Right atrium auricular region (tissue), 2 donors: ENCODE measurements at regions not wholly inside any gene's neighbourhood (a gene's known extent, or its start where the extent isn't known, plus 50 kb on each side); places are given as distances from the start of the nearest gene placed in this dataset.

Experiments used
- DNase-seq: peaks from one replicate; pipeline ENCODE4 v3.0.0-alpha.2; 2019; ENCODE audit warnings: low spot score
- H3K27ac ChIP-seq, 2 donors: fragments of 200-600 bp; sonication (generic); 1 replicate in 1 of 2; 2 replicates in 1 of 2; pipeline ENCODE4 v1.5.1; 2016 to 2019
- H3K27me3 ChIP-seq, 2 donors: fragments of 200-600 bp; sonication (generic); one replicate each; pipeline versions ENCODE4 v1.5.1 to v1.6.0; 2017 to 2019
- H3K36me3 ChIP-seq: fragments of 200-600 bp; sonication (generic); one replicate; pipeline ENCODE4 v1.5.1; 2016
- H3K4me1 ChIP-seq, 2 donors: fragments of 200-600 bp; sonication (generic); one replicate each; pipeline versions ENCODE4 v1.5.1 to v1.6.0; 2017 to 2019
- H3K4me3 ChIP-seq, 2 donors: fragments of 200-600 bp; sonication (generic); 1 replicate in 1 of 2; 2 replicates in 1 of 2; pipeline ENCODE4 v1.5.1; 2017 to 2019; ENCODE audit warnings: mild to moderate bottlenecking in 1 of 2, moderate library complexity in 1 of 2
- H3K9me3 ChIP-seq, 2 donors: fragments of 200-600 bp; sonication (generic); one replicate each; pipeline ENCODE4 v1.5.1; 2019
- CTCF ChIP-seq, 2 donors: fragments of 200-600 bp; sonication (generic); IDR thresholded peaks; one replicate each; pipeline ENCODE4 v1.5.1; 2019; ENCODE audit warnings: antibody characterized with exemption in 2 of 2

- H3K9me3 ChIP-seq = no peaks in the 10 kb centered on the region
- H3K36me3 ChIP-seq = no peaks in the 10 kb centered on the region
- no peaks in the 10 kb centered on the region for H3K27me3 ChIP-seq
- TF ChIP-seq CTCF (IDR thresholded peaks at IDR 0.05) = no peak
- H3K27ac ChIP-seq = no peak overlapping the region
- DNase-seq = no peak
- no peaks in the 10 kb centered on the region for H3K4me1 ChIP-seq
- H3K4me3 ChIP-seq = no peak overlapping the region
Observed at GRCh38 chr3:70568626-70569025, 256.2 kb upstream of the MDFIC2 start.

- no peak for DNase-seq
- H3K27me3 ChIP-seq = no peaks in the 10 kb centered on the region
- no peaks in the 10 kb centered on the region for H3K4me1 ChIP-seq
- no peak overlapping the region for H3K4me3 ChIP-seq
- no peak overlapping the region for H3K27ac ChIP-seq
- no peak for TF ChIP-seq CTCF (IDR thresholded peaks at IDR 0.05)
- no peaks in the 10 kb centered on the region for H3K9me3 ChIP-seq
- H3K36me3 ChIP-seq = no peaks in the 10 kb centered on the region
Observed at GRCh38 chr3:70565861-70566260, 253.4 kb upstream of the MDFIC2 start.

- Histone ChIP-seq H3K27ac (no peak overlapping the region), H3K4me1 (no peaks in the 10 kb centered on the region), H3K4me3 (no peak overlapping the region), H3K9me3 (no peaks in the 10 kb centered on the region), H3K36me3 (no peaks in the 10 kb centered on the region), H3K27me3 (no peaks in the 10 kb centered on the region)
- DNase-seq = no peak
- TF ChIP-seq CTCF (IDR thresholded peaks at IDR 0.05) = no peak
Observed at GRCh38 chr3:70564552-70564951, 252.1 kb upstream of the MDFIC2 start.

- Histone ChIP-seq H3K27me3 (no peaks in the 10 kb centered on the region), H3K27ac (no peak overlapping the region), H3K9me3 (no peaks in the 10 kb centered on the region), H3K4me1 (no peaks in the 10 kb centered on the region), H3K4me3 (no peak overlapping the region), H3K36me3 (no peaks in the 10 kb centered on the region)
- no peak for DNase-seq
- TF ChIP-seq CTCF (IDR thresholded peaks at IDR 0.05) = no peak
Observed at GRCh38 chr3:70561796-70562195, 249.4 kb upstream of the MDFIC2 start.

- DNase-seq = no peak
- Histone ChIP-seq H3K27ac (no peak overlapping the region), H3K9me3 (no peaks in the 10 kb centered on the region), H3K4me3 (no peak overlapping the region), H3K36me3 (no peaks in the 10 kb centered on the region), H3K4me1 (no peaks in the 10 kb centered on the region), H3K27me3 (no peaks in the 10 kb centered on the region)
- no peak for TF ChIP-seq CTCF (IDR thresholded peaks at IDR 0.05)
Observed at GRCh38 chr3:70558956-70559355, 246.5 kb upstream of the MDFIC2 start.

GRCh38 chr3:70557976-70558375, 245.5 kb upstream of the MDFIC2 start:
- H3K4me3 ChIP-seq = no peak overlapping the region
- no peaks in the 10 kb centered on the region for H3K36me3 ChIP-seq
- no peaks in the 10 kb centered on the region for H3K9me3 ChIP-seq
- DNase-seq = no peak
- no peaks in the 10 kb centered on the region for H3K4me1 ChIP-seq
- no peak overlapping the region for H3K27ac ChIP-seq
- no peak for TF ChIP-seq CTCF (IDR thresholded peaks at IDR 0.05)
- no peaks in the 10 kb centered on the region for H3K27me3 ChIP-seq
